GM23248 (cell line): ENCODE measurements at regions not wholly inside any gene's neighbourhood (a gene's known extent, or its start where the extent isn't known, plus 50 kb on each side); places are given as distances from the start of the nearest gene placed in this dataset.

ENCODE experiments used
- DNase-seq: peaks from one replicate; pipeline ENCODE4 v3.0.0-alpha.2; 2015
- H2AFZ ChIP-seq: fragments of 200-600 bp; sonication (generic); 2 replicates; pipeline ENCODE4 v1.6.1; 2016; ENCODE audit warnings: antibody characterized with exemption
- H3F3A ChIP-seq: fragments of 200-600 bp; sonication (generic); 2 replicates; pipeline ENCODE4 v1.6.1; 2016; ENCODE audit warnings: mild to moderate bottlenecking, antibody characterized with exemption, mixed run types; ENCODE audit not compliant: insufficient read depth
- H3K27ac ChIP-seq: fragments of 200-600 bp; sonication (generic); 2 replicates; pipeline ENCODE4 v1.5.1; 2016; ENCODE audit warnings: mild to moderate bottlenecking
- H3K27me3 ChIP-seq: fragments of 200-600 bp; sonication (generic); replicated peaks from 2 replicates; pipeline ENCODE4 v1.6.1; 2016; ENCODE audit warnings: mild to moderate bottlenecking; ENCODE audit not compliant: insufficient read depth
- H3K36me3 ChIP-seq: fragments of 200-600 bp; sonication (generic); 2 replicates; pipeline ENCODE4 v1.6.1; 2016; ENCODE audit warnings: low read depth, mild to moderate bottlenecking
- H3K4me1 ChIP-seq: fragments of 200-600 bp; sonication (generic); 2 replicates; pipeline ENCODE4 v1.6.1; 2016; ENCODE audit warnings: mild to moderate bottlenecking; ENCODE audit not compliant: insufficient read depth
- H3K4me2 ChIP-seq: fragments of 200-600 bp; sonication (generic); one replicate; pipeline ENCODE4 v1.6.1; 2016; ENCODE audit warnings: mild to moderate bottlenecking; ENCODE audit not compliant: unreplicated experiment
- H3K4me3 ChIP-seq: fragments of 200-600 bp; sonication (generic); 2 replicates; pipeline ENCODE4 v1.5.1; 2016; ENCODE audit warnings: mild to moderate bottlenecking
- H3K79me2 ChIP-seq: fragments of 200-600 bp; sonication (generic); 2 replicates; pipeline ENCODE4 v1.6.1; 2016; ENCODE audit warnings: mild to moderate bottlenecking; ENCODE audit not compliant: insufficient read depth
- H3K9ac ChIP-seq: fragments of 200-600 bp; sonication (generic); 2 replicates; pipeline ENCODE4 v1.6.1; 2016; ENCODE audit warnings: mild to moderate bottlenecking
- H3K9me2 ChIP-seq: fragments of 200-600 bp; sonication (generic); 2 replicates; pipeline ENCODE4 v1.6.1; 2016; ENCODE audit warnings: mixed run types, mild to moderate bottlenecking, moderate library complexity; ENCODE audit not compliant: insufficient read depth
- H3K9me3 ChIP-seq: fragments of 200-600 bp; sonication (generic); one replicate; pipeline ENCODE4 v1.6.1; 2017; ENCODE audit warnings: low read depth
- H4K20me1 ChIP-seq: fragments of 200-600 bp; sonication (generic); 2 replicates; pipeline ENCODE4 v1.6.0; 2016; ENCODE audit not compliant: insufficient read depth
- EZH2 ChIP-seq: fragments of 200-600 bp; sonication (generic); IDR thresholded peaks from 2 replicates; pipeline ENCODE4 v1.6.1; 2018; ENCODE audit warnings: antibody characterized with exemption, mild to moderate bottlenecking; ENCODE audit not compliant: insufficient read depth, poor library complexity, severe bottlenecking
- EZH2phosphoT487 ChIP-seq: fragments of 200-600 bp; sonication (generic); IDR thresholded peaks from 2 replicates; pipeline ENCODE4 v1.6.1; 2018; ENCODE audit warnings: antibody characterized with exemption, moderate library complexity, mild to moderate bottlenecking, low read depth; ENCODE audit not compliant: insufficient read depth
- WGBS, 2 experiments: methylation state at CpG; one replicate each; pipeline ENCODE4 v1.1.6; 2015 to 2017; ENCODE audit warnings: low lambda C conversion rate in 2 of 2, low coverage in 1 of 2; ENCODE audit errors: missing lambda C conversion rate in 2 of 2; 5-methylcytosine and 5-hydroxymethylcytosine counted together
- in situ Hi-C: fragments of 300-500 bp; cut with MboI; formaldehyde crosslinking; loops from 2 replicates; pipeline ENCODE4 v1.15.0; 2020

- H3K9me2 ChIP-seq: no peaks in the 10 kb centered on the region
- H3K79me2 ChIP-seq: no peaks in the 10 kb centered on the region
- no peaks in the 10 kb centered on the region for H3K4me1 ChIP-seq
- DNase-seq: no peak
- H3K9me3 ChIP-seq: no peaks in the 10 kb centered on the region
- H3K27me3 ChIP-seq: no peaks in the 10 kb centered on the region
- no peak overlapping the region for H3K27ac ChIP-seq
- WGBS, 2 experiments: 96% methylated on average over 2 of the region's 2 CpGs
- H3K36me3 ChIP-seq: no peaks in the 10 kb centered on the region
- no peak overlapping the region for H2AFZ ChIP-seq
- TF ChIP-seq EZH2phosphoT487 (no peak), EZH2 (no peak)
- in situ Hi-C loops: no loop called here
- H3F3A ChIP-seq: no peaks in the 10 kb centered on the region
- H3K4me3 ChIP-seq: no peak overlapping the region
- H3K9ac ChIP-seq: no peak overlapping the region
- no peak overlapping the region for H3K4me2 ChIP-seq
- no peaks in the 10 kb centered on the region for H4K20me1 ChIP-seq
Measured at GRCh38 chr4:111800551-111800950, 344.7 kb upstream of the FAM241A start.

GRCh38 chr4:111802191-111802590 lies 343.1 kb upstream of the FAM241A start:
- Histone ChIP-seq H3K4me3 (no peak overlapping the region), H2AFZ (no peak overlapping the region), H3K9me2 (no peaks in the 10 kb centered on the region), H3K36me3 (no peaks in the 10 kb centered on the region), H3K27me3 (no peaks in the 10 kb centered on the region), H3K27ac (no peak overlapping the region), H3F3A (no peaks in the 10 kb centered on the region), H3K9ac (no peak overlapping the region), H3K9me3 (no peaks in the 10 kb centered on the region), H3K79me2 (no peaks in the 10 kb centered on the region), H3K4me1 (no peaks in the 10 kb centered on the region), H3K4me2 (no peak overlapping the region), H4K20me1 (no peaks in the 10 kb centered on the region)
- DNase-seq: peak; percentile 76
- WGBS, 2 experiments: 33 to 39% methylated on average over 3 of the region's 3 CpGs
- in situ Hi-C loops: no loop called here
- no peak for TF ChIP-seq EZH2
- no peak for TF ChIP-seq EZH2phosphoT487

GRCh38 chr4:111806331-111806730 lies 338.9 kb upstream of the FAM241A start:
- Histone ChIP-seq H3F3A (no peaks in the 10 kb centered on the region), H3K9me3 (no peaks in the 10 kb centered on the region), H3K4me2 (no peak overlapping the region), H4K20me1 (no peaks in the 10 kb centered on the region), H3K4me1 (no peaks in the 10 kb centered on the region), H3K4me3 (no peak overlapping the region), H3K27ac (no peak overlapping the region), H3K36me3 (no peaks in the 10 kb centered on the region), H3K79me2 (no peaks in the 10 kb centered on the region), H3K9me2 (no peaks in the 10 kb centered on the region), H2AFZ (no peak overlapping the region), H3K27me3 (no peaks in the 10 kb centered on the region), H3K9ac (no peak overlapping the region)
- in situ Hi-C loops: no loop called here
- 92 to 96% methylated on average over 5 of the region's 5 CpGs for WGBS, 2 experiments
- no peak for TF ChIP-seq EZH2
- DNase-seq: peak; percentile 3

GRCh38 chr4:111807576-111807975 lies 337.7 kb upstream of the FAM241A start:
- in situ Hi-C loops: no loop called here
- TF ChIP-seq EZH2 (no peak), EZH2phosphoT487 (no peak)

GRCh38 chr4:111808174-111808573 lies 337.1 kb upstream of the FAM241A start:
- no peak overlapping the region for H3K4me3 ChIP-seq
- TF ChIP-seq EZH2phosphoT487 (no peak), EZH2 (no peak)
- H3K4me2 ChIP-seq: no peak overlapping the region
- H3K9me3 ChIP-seq: no peaks in the 10 kb centered on the region
- WGBS, 2 experiments: 50 to 57% methylated on average over 2 of the region's 2 CpGs
- no peaks in the 10 kb centered on the region for H3K9me2 ChIP-seq
- H3K36me3 ChIP-seq: no peaks in the 10 kb centered on the region
- no peak for DNase-seq
- no peaks in the 10 kb centered on the region for H3K4me1 ChIP-seq
- H2AFZ ChIP-seq: no peak overlapping the region
- H3K9ac ChIP-seq: no peak overlapping the region
- no peaks in the 10 kb centered on the region for H3K27me3 ChIP-seq
- H3K79me2 ChIP-seq: no peaks in the 10 kb centered on the region
- H4K20me1 ChIP-seq: no peaks in the 10 kb centered on the region
- in situ Hi-C loops: no loop called here
- H3K27ac ChIP-seq: no peak overlapping the region
- H3F3A ChIP-seq: no peaks in the 10 kb centered on the region

More at GRCh38 chr4:111807576-111807975, 337.7 kb upstream of the FAM241A start:
- Histone ChIP-seq H3K4me1 (no peaks in the 10 kb centered on the region), H3K9me2 (no peaks in the 10 kb centered on the region), H3K36me3 (no peaks in the 10 kb centered on the region), H4K20me1 (no peaks in the 10 kb centered on the region), H3K9ac (no peak overlapping the region), H3F3A (no peaks in the 10 kb centered on the region), H3K79me2 (no peaks in the 10 kb centered on the region), H3K4me2 (no peak overlapping the region), H3K27ac (no peak overlapping the region), H2AFZ (no peak overlapping the region), H3K9me3 (no peaks in the 10 kb centered on the region), H3K4me3 (no peak overlapping the region), H3K27me3 (no peaks in the 10 kb centered on the region)
- DNase-seq: no peak
- WGBS, 2 experiments: 57 to 62% methylated on average over 5 of the region's 5 CpGs
